ENCODE measurements at regions not wholly inside any gene's neighbourhood (a gene's known extent, or its start where the extent isn't known, plus 50 kb on each side); places are given as distances from the start of the nearest gene placed in this dataset.

DNA sequence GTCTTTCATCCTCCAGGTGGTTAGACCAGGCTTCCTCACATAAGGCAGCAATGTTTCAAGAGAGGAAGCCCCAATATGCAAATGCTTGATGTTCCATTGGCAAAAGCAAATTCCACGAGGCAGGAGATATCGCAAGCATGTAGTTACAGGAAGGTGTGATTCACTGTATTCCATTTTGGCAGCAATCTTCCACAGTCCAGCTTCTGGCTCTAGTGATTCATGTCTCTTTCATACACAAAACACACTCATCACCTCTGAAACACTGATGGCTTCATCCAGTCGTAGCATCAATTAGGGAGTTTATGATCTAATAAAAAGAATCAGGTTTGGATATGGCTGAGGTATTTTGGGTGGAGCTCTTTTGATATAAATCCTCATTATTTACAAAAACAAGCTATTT, 552.2 kb upstream of the RIOK2 start:
- Histone ChIP-seq H3K4me2 (ENCODE audit: low read length) (peak overlapping the region; percentile 19), H3K9ac (ENCODE audit: low read length) (no peak overlapping the region), H3K4me1 (ENCODE audit: insufficient read depth, low read length) (no peaks in the 10 kb centered on the region), H2AFZ (ENCODE audit: low read depth, low read length) (peak overlapping the region; percentile 38), H3K36me3 (ENCODE audit: insufficient read depth, low read length) (no peaks in the 10 kb centered on the region), H3K27ac (ENCODE audit: low read depth, low read length) (no peak overlapping the region), H3K27me3 (ENCODE audit: insufficient read depth, low read length) (no peaks in the 10 kb centered on the region), H3K79me2 (ENCODE audit: insufficient read depth, low read length) (no peaks in the 10 kb centered on the region), H4K20me1 (ENCODE audit: insufficient read depth, low read length) (no peaks in the 10 kb centered on the region), H3K9me3 (ENCODE audit: insufficient read depth, low read depth, low read length) (no peaks in the 10 kb centered on the region), H3K4me3 (ENCODE audit: insufficient read depth, low read depth, low read length) (no peak overlapping the region)
- TF ChIP-seq EZH2 (IDR thresholded peaks at IDR 0.05; ENCODE audit: insufficient read depth, low read length) = no peak
- TF ChIP-seq, protein P1, sequence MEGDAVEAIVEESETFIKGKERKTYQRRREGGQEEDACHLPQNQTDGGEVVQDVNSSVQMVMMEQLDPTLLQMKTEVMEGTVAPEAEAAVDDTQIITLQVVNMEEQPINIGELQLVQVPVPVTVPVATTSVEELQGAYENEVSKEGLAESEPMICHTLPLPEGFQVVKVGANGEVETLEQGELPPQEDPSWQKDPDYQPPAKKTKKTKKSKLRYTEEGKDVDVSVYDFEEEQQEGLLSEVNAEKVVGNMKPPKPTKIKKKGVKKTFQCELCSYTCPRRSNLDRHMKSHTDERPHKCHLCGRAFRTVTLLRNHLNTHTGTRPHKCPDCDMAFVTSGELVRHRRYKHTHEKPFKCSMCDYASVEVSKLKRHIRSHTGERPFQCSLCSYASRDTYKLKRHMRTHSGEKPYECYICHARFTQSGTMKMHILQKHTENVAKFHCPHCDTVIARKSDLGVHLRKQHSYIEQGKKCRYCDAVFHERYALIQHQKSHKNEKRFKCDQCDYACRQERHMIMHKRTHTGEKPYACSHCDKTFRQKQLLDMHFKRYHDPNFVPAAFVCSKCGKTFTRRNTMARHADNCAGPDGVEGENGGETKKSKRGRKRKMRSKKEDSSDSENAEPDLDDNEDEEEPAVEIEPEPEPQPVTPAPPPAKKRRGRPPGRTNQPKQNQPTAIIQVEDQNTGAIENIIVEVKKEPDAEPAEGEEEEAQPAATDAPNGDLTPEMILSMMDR (IDR thresholded peaks at IDR 0.05; ENCODE audit: insufficient read depth, low read depth, low read length) = no peak
- H3K4me1 Mint-ChIP-seq (ENCODE audit: low read depth, unreplicated experiment) = no peaks in the 10 kb centered on the region
- H3K27me3 Mint-ChIP-seq (ENCODE audit: low read depth, unreplicated experiment) = no peaks in the 10 kb centered on the region
- H3K36me3 Mint-ChIP-seq (ENCODE audit: low read depth, unreplicated experiment) = no peaks in the 10 kb centered on the region
- no peaks in the 10 kb centered on the region for H3K9me3 Mint-ChIP-seq (ENCODE audit: unreplicated experiment)
- H3K27ac Mint-ChIP-seq (ENCODE audit: unreplicated experiment) = no peak overlapping the region
- no peak overlapping the region for H3K4me3 Mint-ChIP-seq (ENCODE audit: unreplicated experiment)
- DNase-seq (ENCODE audit: low read depth) = peak; percentile 94
- peak; percentile 62 for FAIRE-seq

DNA sequence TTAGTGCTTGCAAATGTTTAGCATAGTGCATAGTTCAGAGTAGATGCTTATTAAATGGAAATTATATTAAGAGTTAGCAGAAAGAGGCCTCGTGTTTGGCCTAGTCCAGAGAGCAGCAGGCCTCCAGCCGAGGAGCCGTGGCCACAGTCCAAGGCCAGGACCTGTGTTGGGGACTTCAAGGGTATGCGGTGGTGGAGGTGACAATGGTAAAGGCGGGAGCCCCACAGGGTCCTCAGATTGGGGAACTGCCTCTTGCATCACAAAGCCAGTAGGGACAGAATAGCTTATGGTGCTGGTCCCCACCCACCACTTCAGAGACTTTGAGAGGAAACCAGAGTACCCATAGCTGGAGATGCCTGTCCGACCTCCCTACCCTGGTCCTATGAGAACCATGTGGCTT, 554.6 kb upstream of the RIOK2 start:
- no peaks in the 10 kb centered on the region for H3K36me3 Mint-ChIP-seq (ENCODE audit: low read depth, unreplicated experiment)
- H3K79me2 ChIP-seq (ENCODE audit: insufficient read depth, low read length) = no peaks in the 10 kb centered on the region
- FAIRE-seq (no peak), DNase-seq (ENCODE audit: low read depth) (no peak)
- no peak overlapping the region for H3K9ac ChIP-seq (ENCODE audit: low read length)
- H3K4me2 ChIP-seq (ENCODE audit: low read length) = no peak overlapping the region
- no peak overlapping the region for H3K4me3 Mint-ChIP-seq (ENCODE audit: unreplicated experiment)
- H3K4me1 ChIP-seq (ENCODE audit: insufficient read depth, low read length) = no peaks in the 10 kb centered on the region
- H3K27me3 ChIP-seq (ENCODE audit: insufficient read depth, low read length) = no peaks in the 10 kb centered on the region
- no peak overlapping the region for H3K27ac ChIP-seq (ENCODE audit: low read depth, low read length)
- no peak overlapping the region for H3K4me3 ChIP-seq (ENCODE audit: insufficient read depth, low read depth, low read length)
- no peak overlapping the region for H2AFZ ChIP-seq (ENCODE audit: low read depth, low read length)
- no peak for TF ChIP-seq EZH2 (IDR thresholded peaks at IDR 0.05; ENCODE audit: insufficient read depth, low read length)
- TF ChIP-seq, protein P1 (IDR thresholded peaks at IDR 0.05; ENCODE audit: insufficient read depth, low read depth, low read length) = no peak
- H3K4me1 Mint-ChIP-seq (ENCODE audit: low read depth, unreplicated experiment) = no peaks in the 10 kb centered on the region
- no peaks in the 10 kb centered on the region for H3K27me3 Mint-ChIP-seq (ENCODE audit: low read depth, unreplicated experiment)
- H3K36me3 ChIP-seq (ENCODE audit: insufficient read depth, low read length) = no peaks in the 10 kb centered on the region
- H3K9me3 Mint-ChIP-seq (ENCODE audit: unreplicated experiment) = no peaks in the 10 kb centered on the region
- no peak overlapping the region for H3K27ac Mint-ChIP-seq (ENCODE audit: unreplicated experiment)
- H3K9me3 ChIP-seq (ENCODE audit: insufficient read depth, low read depth, low read length) = no peaks in the 10 kb centered on the region
- H4K20me1 ChIP-seq (ENCODE audit: insufficient read depth, low read length) = no peaks in the 10 kb centered on the region

DNA sequence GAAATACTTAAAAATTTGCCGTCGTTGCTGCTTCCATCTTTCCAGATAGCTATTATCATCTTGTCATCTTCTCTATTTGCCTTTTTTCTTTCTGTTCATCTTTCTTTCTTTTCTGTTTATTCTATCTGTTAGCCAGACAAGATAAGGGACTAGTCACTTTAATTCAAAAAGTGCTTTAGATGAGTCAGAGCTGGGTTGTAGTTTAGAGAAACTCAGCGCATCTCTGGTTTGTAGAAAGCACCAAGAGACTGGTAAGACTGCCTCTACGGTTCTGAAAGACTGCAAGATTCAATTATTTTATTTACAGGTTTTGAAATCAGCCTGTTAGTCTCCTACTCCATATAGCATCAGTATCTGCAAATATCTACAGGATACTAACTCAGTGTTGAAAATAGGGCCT, 562.8 kb upstream of the RIOK2 start:
- no peak overlapping the region for H2AFZ ChIP-seq (ENCODE audit: low read depth, low read length)
- no peaks in the 10 kb centered on the region for H3K4me1 ChIP-seq (ENCODE audit: insufficient read depth, low read length)
- TF ChIP-seq, protein P1 (IDR thresholded peaks at IDR 0.05; ENCODE audit: insufficient read depth, low read depth, low read length) = no peak
- TF ChIP-seq EZH2 (IDR thresholded peaks at IDR 0.05; ENCODE audit: insufficient read depth, low read length) = no peak
- Mint-ChIP-seq H3K27ac (ENCODE audit: unreplicated experiment) (no peak overlapping the region), H3K4me3 (ENCODE audit: unreplicated experiment) (no peak overlapping the region), H3K36me3 (ENCODE audit: low read depth, unreplicated experiment) (no peaks in the 10 kb centered on the region), H3K4me1 (ENCODE audit: low read depth, unreplicated experiment) (no peaks in the 10 kb centered on the region), H3K27me3 (ENCODE audit: low read depth, unreplicated experiment) (no peaks in the 10 kb centered on the region), H3K9me3 (ENCODE audit: unreplicated experiment) (no peaks in the 10 kb centered on the region)
- H3K4me2 ChIP-seq (ENCODE audit: low read length) = no peak overlapping the region
- H3K9me3 ChIP-seq (ENCODE audit: insufficient read depth, low read depth, low read length) = no peaks in the 10 kb centered on the region
- H3K79me2 ChIP-seq (ENCODE audit: insufficient read depth, low read length) = no peaks in the 10 kb centered on the region
- no peak overlapping the region for H3K9ac ChIP-seq (ENCODE audit: low read length)
- H4K20me1 ChIP-seq (ENCODE audit: insufficient read depth, low read length) = no peaks in the 10 kb centered on the region
- no peaks in the 10 kb centered on the region for H3K36me3 ChIP-seq (ENCODE audit: insufficient read depth, low read length)
- DNase-seq (ENCODE audit: low read depth) = no peak
- H3K27me3 ChIP-seq (ENCODE audit: insufficient read depth, low read length) = no peaks in the 10 kb centered on the region
- H3K4me3 ChIP-seq (ENCODE audit: insufficient read depth, low read depth, low read length) = no peak overlapping the region
- FAIRE-seq = no peak
- H3K27ac ChIP-seq (ENCODE audit: low read depth, low read length) = no peak overlapping the region
